IMR-90 (cell line): ENCODE measurements at regions not wholly inside any gene's neighbourhood (a gene's known extent, or its start where the extent isn't known, plus 50 kb on each side); places are given as distances from the start of the nearest gene placed in this dataset.

Source experiments
- CEBPB ChIP-seq: IDR thresholded peaks from 2 replicates; pipeline ENCODE4 v1.6.1; 2012; ENCODE audit warnings: low read depth, low read length, improper control_type of control experiment
- CHD1 ChIP-seq: IDR thresholded peaks from 2 replicates; pipeline ENCODE4 v1.6.1; 2012; ENCODE audit warnings: low read depth, low read length, improper control_type of control experiment
- CTCF ChIP-seq: conservative IDR thresholded peaks from 2 replicates; pipeline ENCODE4 v1.5.1; 2012; ENCODE audit warnings: mild to moderate bottlenecking, low read depth, low read length, improper control_type of control experiment
- ELK1 ChIP-seq: fragments of 150-350 bp; IDR thresholded peaks from 2 replicates; pipeline ENCODE4 v1.6.1; 2016; ENCODE audit warnings: low read depth, mild to moderate bottlenecking, low read length, moderate library complexity, borderline replicate concordance
- MAFK ChIP-seq: IDR thresholded peaks from 2 replicates; pipeline ENCODE4 v1.6.1; 2012; ENCODE audit warnings: low read depth, low read length, improper control_type of control experiment
- POLR2A ChIP-seq: IDR thresholded peaks from 2 replicates; pipeline ENCODE4 v1.6.1; 2012; ENCODE audit warnings: mild to moderate bottlenecking, low read depth, low read length
- RAD21 ChIP-seq: IDR thresholded peaks from 2 replicates; pipeline ENCODE4 v1.6.1; 2012; ENCODE audit warnings: low read length, improper control_type of control experiment
- RFX5 ChIP-seq: IDR thresholded peaks from 2 replicates; pipeline ENCODE4 v1.8.0; 2012; ENCODE audit warnings: low read depth, mild to moderate bottlenecking, low read length, moderate library complexity
- SMC3 ChIP-seq: fragments of 150-350 bp; IDR thresholded peaks from 2 replicates; pipeline ENCODE4 v1.6.1; 2016; ENCODE audit warnings: low read depth, mild to moderate bottlenecking, antibody characterized with exemption, low read length, moderate library complexity
- USF2 ChIP-seq: fragments of 150-350 bp; IDR thresholded peaks from 2 replicates; pipeline ENCODE4 v1.6.1; 2017; ENCODE audit warnings: mild to moderate bottlenecking, antibody characterized with exemption, low read length, low read depth

DNA sequence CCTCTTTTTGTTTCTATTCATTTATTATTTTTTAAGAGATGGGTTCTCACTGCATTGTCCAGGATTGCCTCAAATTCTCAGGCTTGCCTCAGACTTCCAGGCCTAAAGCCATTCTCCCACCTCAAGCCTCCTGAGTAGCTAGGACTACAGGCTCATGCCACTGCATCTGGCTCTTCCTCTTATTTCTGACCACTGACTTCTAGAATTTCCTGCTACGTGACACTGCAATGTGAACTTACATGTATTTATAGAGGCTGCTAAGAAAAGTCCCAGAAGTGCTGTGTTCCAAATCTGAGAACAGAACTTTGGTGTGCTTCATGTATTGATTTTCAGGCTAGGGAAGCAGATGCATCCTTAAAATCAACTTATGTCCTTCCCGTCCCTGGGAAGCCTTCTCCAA is 407.4 kb downstream of the RSL24D1 start:
- TF ChIP-seq CTCF (no peak), POLR2A (no peak), CEBPB (no peak), MAFK (no peak), RFX5 (no peak), USF2 (no peak), SMC3 (no peak), RAD21 (no peak), CHD1 (no peak), ELK1 (no peak)
